ENCODE measurements at regions not wholly inside any gene's neighbourhood (a gene's known extent, or its start where the extent isn't known, plus 50 kb on each side); places are given as distances from the start of the nearest gene placed in this dataset.

- no peaks in the 10 kb centered on the region for H3K9me3 ChIP-seq (ENCODE audit: control insufficient read depth, insufficient read depth, low read depth, low read length)
- no peak overlapping the region for H3K4me3 ChIP-seq (ENCODE audit: low read depth, low read length)
- H3K36me3 ChIP-seq (ENCODE audit: control insufficient read depth in 2 of 2, insufficient read depth in 1 of 2, low read length in 2 of 2) = no peaks in the 10 kb centered on the region
- CTCF ChIA-PET = interaction anchor here (0.7 kb wide), 1 partner anchor 9 kb away, joined by 3 read pairs; no protein-coding TSS in a partner anchor
- POLR2A ChIA-PET = no interaction called here
- no peak overlapping the region for H3K27ac ChIP-seq (ENCODE audit: extremely low read depth, low read depth, low read length)
- TF ChIP-seq ZNF174 (tag by site-specific recombination; IDR thresholded peaks at IDR 0.05) = no peak
- TF ChIP-seq ZNF791 (tag by site-specific recombination; IDR thresholded peaks at IDR 0.05) = no peak
- no peak for TF ChIP-seq ZNF571 (tag by site-specific recombination; IDR thresholded peaks at IDR 0.05)
- TF ChIP-seq ZFHX2 (tag by site-specific recombination; conservative IDR thresholded peaks at IDR 0.05) = no peak
- no peak for TF ChIP-seq KLF7 (tag by site-specific recombination; IDR thresholded peaks at IDR 0.05; ENCODE audit: borderline replicate concordance)
- TF ChIP-seq AEBP2 (tag by site-specific recombination; IDR thresholded peaks at IDR 0.05; ENCODE audit: borderline replicate concordance) = no peak
- no peak for TF ChIP-seq WT1 (tag by site-specific recombination; IDR thresholded peaks at IDR 0.05)
- no peak for TF ChIP-seq PRDM1 (tag by site-specific recombination; IDR thresholded peaks at IDR 0.05)
- TF ChIP-seq ZNF157 (tag by site-specific recombination; IDR thresholded peaks at IDR 0.05) = no peak
- no peak for TF ChIP-seq ZNF692 (tag by site-specific recombination; IDR thresholded peaks at IDR 0.05)
- TF ChIP-seq HOXD13 (CRISPR knock-in tag; IDR thresholded peaks at IDR 0.05; ENCODE audit: borderline replicate concordance) = no peak
- no peak for TF ChIP-seq ZXDB (tag by site-specific recombination; IDR thresholded peaks at IDR 0.05)
- TF ChIP-seq ZNF132 (tag by site-specific recombination; IDR thresholded peaks at IDR 0.05; ENCODE audit: borderline replicate concordance) = no peak
- TF ChIP-seq ZNF280C (tag by site-specific recombination; IDR thresholded peaks at IDR 0.05) = no peak
- no peak for TF ChIP-seq ZNF121 (tag by site-specific recombination; IDR thresholded peaks at IDR 0.05)
- TF ChIP-seq ZNF521 (tag by site-specific recombination; IDR thresholded peaks at IDR 0.05) = no peak
- H3K4me1 ChIP-seq (ENCODE audit: control insufficient read depth, insufficient read depth, low read length) = no peaks in the 10 kb centered on the region
These were observed 371.5 kb upstream of the KLF4 start for GRCh38 chr9:107861075-107861474.

GRCh38 chr9:107858260-107858659 is 368.7 kb upstream of the KLF4 start:
- CTCF ChIA-PET = interaction anchor here (0.6 to 0.9 kb wide), 2 partner anchors 41 to 667 kb away, joined by 3 read pairs; no protein-coding TSS in a partner anchor
- Histone ChIP-seq H3K4me1 (ENCODE audit: control insufficient read depth, insufficient read depth, low read length) (no peaks in the 10 kb centered on the region), H3K27ac (ENCODE audit: extremely low read depth, low read depth, low read length) (no peak overlapping the region), H3K4me3 (ENCODE audit: low read depth, low read length) (no peak overlapping the region), H3K9me3 (ENCODE audit: control insufficient read depth, insufficient read depth, low read depth, low read length) (no peaks in the 10 kb centered on the region), H3K36me3 (ENCODE audit: control insufficient read depth in 2 of 2, insufficient read depth in 1 of 2, low read length in 2 of 2) (no peaks in the 10 kb centered on the region)
- POLR2A ChIA-PET = no interaction called here
- TF ChIP-seq ZNF10 (tag by site-specific recombination; IDR thresholded peaks at IDR 0.05) (no peak), PRDM6 (tag by site-specific recombination; IDR thresholded peaks at IDR 0.05) (no peak), ZNF433 (tag by site-specific recombination; IDR thresholded peaks at IDR 0.05; ENCODE audit: low read depth) (no peak), ZNF660 (tag by site-specific recombination; IDR thresholded peaks at IDR 0.05) (no peak), ZNF24 (tag by site-specific recombination; IDR thresholded peaks at IDR 0.05) (no peak), ZNF548 (tag by site-specific recombination; IDR thresholded peaks at IDR 0.05) (no peak), HOXA7 (CRISPR knock-in tag; IDR thresholded peaks at IDR 0.05; ENCODE audit: borderline replicate concordance) (no peak), ZBTB8A (tag by site-specific recombination; IDR thresholded peaks at IDR 0.05) (no peak), ZBTB49 (tag by site-specific recombination; IDR thresholded peaks at IDR 0.05; ENCODE audit: low read depth) (no peak), ZNF664 (tag by site-specific recombination; IDR thresholded peaks at IDR 0.05) (no peak)
